ENCODE measurements at regions not wholly inside any gene's neighbourhood (a gene's known extent, or its start where the extent isn't known, plus 50 kb on each side); places are given as distances from the start of the nearest gene placed in this dataset.

GRCh38 chr18:56083523-56084287, 495.7 kb upstream of the TCF4 start:
- Histone ChIP-seq H3K4me3 (no peak overlapping the region), H3K27ac (no peak overlapping the region), H3K4me1 (peaks cover 0 to 11% (median 9%) of the 10 kb centered on the region in 4 donors), H3K27me3 (no peaks in the 10 kb centered on the region), H3K9me3 (no peaks in the 10 kb centered on the region), H3K36me3 (no peaks in the 10 kb centered on the region)
- WGBS, 2 donors = 53 to 62% methylated on average over 8 of the region's 8 CpGs
- DNase-seq (no peak), ATAC-seq (ENCODE audit: low FRiP score in 2 of 2) (no peak)
- TF ChIP-seq EP300 (IDR thresholded peaks at IDR 0.05) (no peak), CTCF (IDR thresholded peaks at IDR 0.05) (no peak), POLR2A (IDR thresholded peaks at IDR 0.05) (no peak), POLR2AphosphoS5 (IDR thresholded peaks at IDR 0.05) (no peak)

DNA sequence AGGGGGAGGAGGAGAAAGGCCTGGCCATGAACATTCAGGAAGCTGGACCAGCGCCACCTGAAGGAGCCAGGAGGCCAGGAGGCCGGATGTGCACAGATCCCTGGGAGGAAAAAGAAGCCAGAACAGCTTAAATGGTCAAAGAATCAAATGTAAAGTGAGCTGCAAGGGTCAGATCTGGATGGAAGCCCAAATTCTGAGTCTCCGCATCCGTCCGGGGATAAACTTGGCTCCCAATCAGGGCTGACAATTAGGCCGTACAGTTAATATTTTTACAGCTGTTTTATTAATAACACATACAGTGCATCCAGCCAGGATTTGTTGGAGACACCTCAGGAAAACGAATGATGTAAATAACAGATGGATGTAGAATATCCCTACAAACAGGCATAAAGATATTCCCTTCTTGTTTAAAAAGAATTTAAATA, 495.1 kb upstream of the TCF4 start:
- H3K4me3 ChIP-seq = no peak overlapping the region
- TF ChIP-seq POLR2AphosphoS5 (IDR thresholded peaks at IDR 0.05) (no peak), CTCF (IDR thresholded peaks at IDR 0.05) (no peak), POLR2A (IDR thresholded peaks at IDR 0.05) (no peak), EP300 (IDR thresholded peaks at IDR 0.05) (no peak)
- no peaks in the 10 kb centered on the region for H3K9me3 ChIP-seq
- H3K27me3 ChIP-seq = no peaks in the 10 kb centered on the region
- no peaks in the 10 kb centered on the region for H3K36me3 ChIP-seq
- no peak for DNase-seq
- WGBS, 2 donors = 56 to 57% methylated on average over 7 of the region's 7 CpGs
- no peak overlapping the region for H3K27ac ChIP-seq
- no peak for ATAC-seq (ENCODE audit: low FRiP score in 2 of 2)
- H3K4me1 ChIP-seq = peaks cover 0 to 11% (median 9%) of the 10 kb centered on the region in 4 donors

GRCh38 chr18:56076723-56077122, 488.7 kb upstream of the TCF4 start:
- no peaks in the 10 kb centered on the region for H3K4me1 ChIP-seq
- H3K27ac ChIP-seq = no peak overlapping the region
- ATAC-seq (ENCODE audit: low FRiP score in 2 of 2) (no peak), DNase-seq (no peak)
- TF ChIP-seq POLR2AphosphoS5 (IDR thresholded peaks at IDR 0.05) = no peak
- no peak for TF ChIP-seq CTCF (IDR thresholded peaks at IDR 0.05)
- no peak for TF ChIP-seq POLR2A (IDR thresholded peaks at IDR 0.05)
- no peak for TF ChIP-seq EP300 (IDR thresholded peaks at IDR 0.05)
- H3K27me3 ChIP-seq = no peaks in the 10 kb centered on the region
- WGBS, 2 donors = 61 to 80% methylated on average over 1 of the region's 1 CpG
- H3K36me3 ChIP-seq = no peaks in the 10 kb centered on the region
- no peaks in the 10 kb centered on the region for H3K9me3 ChIP-seq
- H3K4me3 ChIP-seq = no peak overlapping the region

DNA sequence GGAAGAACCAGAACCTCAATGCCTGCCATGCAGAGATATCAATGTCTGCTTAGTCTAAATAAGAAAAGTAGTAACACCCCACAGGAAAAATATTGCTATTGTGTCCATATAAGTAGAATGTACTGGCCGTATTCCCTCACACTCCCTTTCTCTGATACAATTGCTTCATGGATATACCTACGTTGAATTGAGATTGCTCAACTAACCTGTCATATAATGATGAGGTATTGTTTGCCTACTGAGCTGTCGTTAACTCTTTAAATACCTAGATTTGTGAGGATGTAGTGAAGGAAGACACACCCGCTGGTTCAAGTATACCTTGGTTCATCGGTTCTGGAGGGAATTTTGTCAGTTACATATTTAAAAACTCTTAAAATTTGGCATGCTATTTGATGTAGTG, 480.7 kb upstream of the TCF4 start:
- Histone ChIP-seq H3K4me1 (no peaks in the 10 kb centered on the region), H3K27ac (no peak overlapping the region), H3K4me3 (no peak overlapping the region), H3K9me3 (no peaks in the 10 kb centered on the region), H3K27me3 (no peaks in the 10 kb centered on the region), H3K36me3 (no peaks in the 10 kb centered on the region)
- no peak for ATAC-seq (ENCODE audit: low FRiP score in 2 of 2)
- WGBS, 2 donors = 72 to 89% methylated on average over 5 of the region's 5 CpGs
- TF ChIP-seq EP300 (IDR thresholded peaks at IDR 0.05) (no peak), POLR2A (IDR thresholded peaks at IDR 0.05) (no peak), CTCF (IDR thresholded peaks at IDR 0.05) (no peak), POLR2AphosphoS5 (IDR thresholded peaks at IDR 0.05) (no peak)
- DNase-seq = no peak
